ENCODE measurements at regions not wholly inside any gene's neighbourhood (a gene's known extent, or its start where the extent isn't known, plus 50 kb on each side); places are given as distances from the start of the nearest gene placed in this dataset.

DNA sequence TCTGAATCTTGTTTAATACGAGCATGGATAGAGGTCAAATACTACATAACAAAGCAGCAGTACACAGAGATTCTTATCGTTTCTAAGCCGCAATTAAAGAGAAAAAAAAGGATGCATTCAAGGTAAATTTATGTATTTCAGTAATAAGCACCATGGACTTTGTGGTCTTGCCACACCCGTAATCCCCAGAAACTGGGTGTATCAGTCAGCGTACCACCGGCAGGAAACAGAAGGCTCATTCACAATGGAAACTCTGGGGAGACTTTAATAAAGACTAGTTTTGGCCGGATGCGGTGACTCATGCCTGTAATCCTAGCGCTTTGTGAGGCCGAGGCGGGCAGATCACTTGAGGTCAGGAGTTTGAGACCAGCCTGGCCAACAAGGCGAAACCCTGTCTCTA is 81.9 kb upstream of the ZNF280D start:
- intact Hi-C loops (cut with micrococcal nuclease; ENCODE audit: unreplicated experiment) = no loop called here
- CTCF ChIA-PET = no interaction called here
- no peak overlapping the region for H3K4me3 Mint-ChIP-seq (ENCODE audit: unreplicated experiment)
- H3K36me3 Mint-ChIP-seq (ENCODE audit: insufficient read depth, unreplicated experiment) = no peaks in the 10 kb centered on the region
- TF ChIP-seq, protein P1, sequence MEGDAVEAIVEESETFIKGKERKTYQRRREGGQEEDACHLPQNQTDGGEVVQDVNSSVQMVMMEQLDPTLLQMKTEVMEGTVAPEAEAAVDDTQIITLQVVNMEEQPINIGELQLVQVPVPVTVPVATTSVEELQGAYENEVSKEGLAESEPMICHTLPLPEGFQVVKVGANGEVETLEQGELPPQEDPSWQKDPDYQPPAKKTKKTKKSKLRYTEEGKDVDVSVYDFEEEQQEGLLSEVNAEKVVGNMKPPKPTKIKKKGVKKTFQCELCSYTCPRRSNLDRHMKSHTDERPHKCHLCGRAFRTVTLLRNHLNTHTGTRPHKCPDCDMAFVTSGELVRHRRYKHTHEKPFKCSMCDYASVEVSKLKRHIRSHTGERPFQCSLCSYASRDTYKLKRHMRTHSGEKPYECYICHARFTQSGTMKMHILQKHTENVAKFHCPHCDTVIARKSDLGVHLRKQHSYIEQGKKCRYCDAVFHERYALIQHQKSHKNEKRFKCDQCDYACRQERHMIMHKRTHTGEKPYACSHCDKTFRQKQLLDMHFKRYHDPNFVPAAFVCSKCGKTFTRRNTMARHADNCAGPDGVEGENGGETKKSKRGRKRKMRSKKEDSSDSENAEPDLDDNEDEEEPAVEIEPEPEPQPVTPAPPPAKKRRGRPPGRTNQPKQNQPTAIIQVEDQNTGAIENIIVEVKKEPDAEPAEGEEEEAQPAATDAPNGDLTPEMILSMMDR (IDR thresholded peaks at IDR 0.05; ENCODE audit: insufficient read depth in 1 of 2, low read depth in 1 of 2, low read length in 1 of 2, severe bottlenecking in 1 of 2, unreplicated experiment in 1 of 2) = no peak
- no TSS peak for BruUV-seq (replicated peaks)
- Histone ChIP-seq H3K4me1 (no peaks in the 10 kb centered on the region), H3K4me3 (ENCODE audit: low read depth, low read length) (no peak overlapping the region), H3K27me3 (replicated peaks; ENCODE audit: control insufficient read depth, insufficient read depth, low read length) (no peaks in the 10 kb centered on the region), H3K36me3 (ENCODE audit: control insufficient read depth, insufficient read depth, low read length) (no peaks in the 10 kb centered on the region), H3K9me3 (no peaks in the 10 kb centered on the region)
- DNase-seq = no peak
- no peak overlapping the region for H3K27ac Mint-ChIP-seq (ENCODE audit: unreplicated experiment)
- POLR2A ChIA-PET = no interaction called here
- H3K27me3 Mint-ChIP-seq (ENCODE audit: insufficient read depth, unreplicated experiment) = peaks cover under 1% of the 10 kb centered on the region
- H3K4me1 Mint-ChIP-seq (ENCODE audit: low read depth, unreplicated experiment) = no peaks in the 10 kb centered on the region
- H3K9me3 Mint-ChIP-seq (ENCODE audit: unreplicated experiment) = peaks cover 9% of the 10 kb centered on the region

DNA sequence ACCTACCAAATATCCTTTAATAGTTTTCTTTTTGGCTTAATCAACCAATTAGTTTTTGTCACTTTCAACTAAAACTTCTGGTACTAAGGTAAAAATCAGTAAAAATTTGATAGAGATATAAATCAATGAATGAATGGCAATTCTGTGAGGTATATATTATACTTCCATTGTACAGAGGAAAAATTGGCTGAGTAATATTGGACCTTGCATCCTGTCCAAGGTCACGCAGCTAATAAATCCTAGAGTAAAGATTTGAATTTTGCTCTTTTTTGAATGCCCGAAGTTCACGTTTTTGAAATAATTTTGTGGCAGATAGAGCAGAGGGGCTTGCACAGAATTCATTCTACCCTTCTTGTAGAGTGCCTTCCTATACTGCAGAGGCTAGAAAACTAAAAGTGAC is 81.1 kb upstream of the ZNF280D start:
- Mint-ChIP-seq H3K4me3 (ENCODE audit: unreplicated experiment) (no peak overlapping the region), H3K9me3 (ENCODE audit: unreplicated experiment) (peaks cover 9% of the 10 kb centered on the region), H3K27ac (ENCODE audit: unreplicated experiment) (no peak overlapping the region), H3K4me1 (ENCODE audit: low read depth, unreplicated experiment) (no peaks in the 10 kb centered on the region), H3K27me3 (ENCODE audit: insufficient read depth, unreplicated experiment) (no peaks in the 10 kb centered on the region), H3K36me3 (ENCODE audit: insufficient read depth, unreplicated experiment) (no peaks in the 10 kb centered on the region)
- BruUV-seq (replicated peaks) = no TSS peak
- POLR2A ChIA-PET = no interaction called here
- no peak for DNase-seq
- Histone ChIP-seq H3K4me3 (ENCODE audit: low read depth, low read length) (no peak overlapping the region), H3K27me3 (replicated peaks; ENCODE audit: control insufficient read depth, insufficient read depth, low read length) (no peaks in the 10 kb centered on the region), H3K9me3 (no peaks in the 10 kb centered on the region), H3K36me3 (ENCODE audit: control insufficient read depth, insufficient read depth, low read length) (no peaks in the 10 kb centered on the region), H3K4me1 (no peaks in the 10 kb centered on the region)
- CTCF ChIA-PET = no interaction called here
- TF ChIP-seq, protein P1 (IDR thresholded peaks at IDR 0.05; ENCODE audit: insufficient read depth in 1 of 2, low read depth in 1 of 2, low read length in 1 of 2, severe bottlenecking in 1 of 2, unreplicated experiment in 1 of 2) = no peak
- intact Hi-C loops (cut with micrococcal nuclease; ENCODE audit: unreplicated experiment) = no loop called here

DNA sequence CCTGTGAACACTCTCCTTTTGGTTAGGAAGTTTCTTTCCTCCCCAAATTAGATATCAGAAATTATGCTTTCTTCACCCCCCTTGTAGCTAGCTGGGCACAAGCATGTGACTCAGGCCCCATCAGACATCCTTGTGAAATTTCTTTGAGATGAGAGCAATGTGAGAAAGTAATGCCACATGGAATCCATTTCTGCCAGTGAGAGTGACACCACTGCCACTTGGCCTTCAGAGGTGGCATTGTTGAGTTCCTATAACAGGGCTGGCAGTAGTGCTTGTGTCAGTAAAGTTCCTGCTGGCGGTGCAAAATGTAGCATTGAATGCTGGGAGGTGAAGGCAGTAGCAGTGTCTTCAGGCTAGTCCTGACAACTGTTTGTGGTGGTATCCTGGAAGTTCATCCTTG is 80.7 kb upstream of the ZNF280D start:
- no peaks in the 10 kb centered on the region for H3K36me3 ChIP-seq (ENCODE audit: control insufficient read depth, insufficient read depth, low read length)
- H3K27me3 Mint-ChIP-seq (ENCODE audit: insufficient read depth, unreplicated experiment) = no peaks in the 10 kb centered on the region
- H3K9me3 Mint-ChIP-seq (ENCODE audit: unreplicated experiment) = peaks cover 9% of the 10 kb centered on the region
- H3K4me1 Mint-ChIP-seq (ENCODE audit: low read depth, unreplicated experiment) = no peaks in the 10 kb centered on the region
- no peak overlapping the region for H3K27ac Mint-ChIP-seq (ENCODE audit: unreplicated experiment)
- TF ChIP-seq, protein P1 (IDR thresholded peaks at IDR 0.05; ENCODE audit: insufficient read depth in 1 of 2, low read depth in 1 of 2, low read length in 1 of 2, severe bottlenecking in 1 of 2, unreplicated experiment in 1 of 2) = no peak
- no peaks in the 10 kb centered on the region for H3K36me3 Mint-ChIP-seq (ENCODE audit: insufficient read depth, unreplicated experiment)
- no peaks in the 10 kb centered on the region for H3K27me3 ChIP-seq (replicated peaks; ENCODE audit: control insufficient read depth, insufficient read depth, low read length)
- no peak overlapping the region for H3K4me3 ChIP-seq (ENCODE audit: low read depth, low read length)
- ChIA-PET POLR2A (no interaction called here), CTCF (no interaction called here)
- no peaks in the 10 kb centered on the region for H3K4me1 ChIP-seq
- H3K4me3 Mint-ChIP-seq (ENCODE audit: unreplicated experiment) = no peak overlapping the region
- intact Hi-C loops (cut with micrococcal nuclease; ENCODE audit: unreplicated experiment) = no loop called here
- no TSS peak for BruUV-seq (replicated peaks)
- H3K9me3 ChIP-seq = no peaks in the 10 kb centered on the region
- no peak for DNase-seq

All from Caco-2 (cell line).